ENCODE measurements at regions not wholly inside any gene's neighbourhood (a gene's known extent, or its start where the extent isn't known, plus 50 kb on each side); places are given as distances from the start of the nearest gene placed in this dataset.

GRCh38 chr2:163407296-163407695 is 328.5 kb downstream of the FIGN start:
- no peaks in the 10 kb centered on the region for H3K36me3 ChIP-seq (ENCODE audit: control insufficient read depth, insufficient read depth, low read length)
- no peak for TF ChIP-seq CTCF (conservative IDR thresholded peaks at IDR 0.05)
- WGBS, 2 experiments (ENCODE audit: insufficient coverage in 1 of 2, insufficient read length in 1 of 2): 92 to 99% methylated on average over 3 of the region's 3 CpGs

GRCh38 chr2:163405298-163405697 is 330.5 kb downstream of the FIGN start:
- WGBS, 2 experiments (ENCODE audit: insufficient coverage in 1 of 2, insufficient read length in 1 of 2): 80 to 87% methylated on average over 2 of the region's 2 CpGs

More at GRCh38 chr2:163407296-163407695, 328.5 kb downstream of the FIGN start:
- peaks cover 12% of the 10 kb centered on the region for H3K4me1 ChIP-seq (ENCODE audit: control insufficient read depth, insufficient read depth, low read length)
- no peak overlapping the region for H3K4me3 Mint-ChIP-seq
- no peaks in the 10 kb centered on the region for H3K9me3 ChIP-seq (ENCODE audit: control insufficient read depth, low read length)
- no peaks in the 10 kb centered on the region for H3K27me3 ChIP-seq (ENCODE audit: control insufficient read depth, insufficient read depth, low read length, poor library complexity, severe bottlenecking)
- no peak for DNase-seq
- H3K27me3 Mint-ChIP-seq (ENCODE audit: insufficient read depth): no peaks in the 10 kb centered on the region
- peaks cover 23% of the 10 kb centered on the region for H3K4me1 Mint-ChIP-seq
- no peak overlapping the region for H3K9ac ChIP-seq (ENCODE audit: extremely low read depth, low read length, poor library complexity, severe bottlenecking)
- no peaks in the 10 kb centered on the region for H3K9me3 Mint-ChIP-seq
- no peak overlapping the region for H3K27ac Mint-ChIP-seq
- H3K4me3 ChIP-seq (ENCODE audit: low read length): no peak overlapping the region
- H3K36me3 Mint-ChIP-seq (ENCODE audit: low read depth): no peaks in the 10 kb centered on the region
- H3K27ac ChIP-seq (ENCODE audit: low read depth, low read length): no peak overlapping the region

GRCh38 chr2:163401481-163401880 is 334.3 kb downstream of the FIGN start:
- H3K4me3 ChIP-seq (ENCODE audit: low read length): no peak overlapping the region
- Mint-ChIP-seq H3K27ac (no peak overlapping the region), H3K4me3 (no peak overlapping the region), H3K9me3 (no peaks in the 10 kb centered on the region), H3K27me3 (ENCODE audit: insufficient read depth) (no peaks in the 10 kb centered on the region), H3K4me1 (peaks cover 18% of the 10 kb centered on the region), H3K36me3 (ENCODE audit: low read depth) (no peaks in the 10 kb centered on the region)
- 92 to 100% methylated on average over 2 to 3 of the region's 3 CpGs for WGBS, 2 experiments (ENCODE audit: insufficient coverage in 1 of 2, insufficient read length in 1 of 2)
- H3K4me1 ChIP-seq (ENCODE audit: control insufficient read depth, insufficient read depth, low read length): peaks cover 7% of the 10 kb centered on the region
- no peak overlapping the region for H3K27ac ChIP-seq (ENCODE audit: low read depth, low read length)
- H3K36me3 ChIP-seq (ENCODE audit: control insufficient read depth, insufficient read depth, low read length): no peaks in the 10 kb centered on the region
- DNase-seq: no peak
- no peaks in the 10 kb centered on the region for H3K27me3 ChIP-seq (ENCODE audit: control insufficient read depth, insufficient read depth, low read length, poor library complexity, severe bottlenecking)
- no peak overlapping the region for H3K9ac ChIP-seq (ENCODE audit: extremely low read depth, low read length, poor library complexity, severe bottlenecking)
- TF ChIP-seq CTCF (conservative IDR thresholded peaks at IDR 0.05): no peak
- no peaks in the 10 kb centered on the region for H3K9me3 ChIP-seq (ENCODE audit: control insufficient read depth, low read length)

More at GRCh38 chr2:163405298-163405697, 330.5 kb downstream of the FIGN start:
- H3K9ac ChIP-seq (ENCODE audit: extremely low read depth, low read length, poor library complexity, severe bottlenecking): no peak overlapping the region
- no peaks in the 10 kb centered on the region for H3K27me3 ChIP-seq (ENCODE audit: control insufficient read depth, insufficient read depth, low read length, poor library complexity, severe bottlenecking)
- H3K9me3 ChIP-seq (ENCODE audit: control insufficient read depth, low read length): no peaks in the 10 kb centered on the region
- TF ChIP-seq CTCF (conservative IDR thresholded peaks at IDR 0.05): no peak
- H3K4me1 Mint-ChIP-seq: peaks cover 26% of the 10 kb centered on the region
- H3K9me3 Mint-ChIP-seq: no peaks in the 10 kb centered on the region
- no peaks in the 10 kb centered on the region for H3K36me3 ChIP-seq (ENCODE audit: control insufficient read depth, insufficient read depth, low read length)
- no peak overlapping the region for H3K27ac ChIP-seq (ENCODE audit: low read depth, low read length)
- H3K4me1 ChIP-seq (ENCODE audit: control insufficient read depth, insufficient read depth, low read length): peaks cover 12% of the 10 kb centered on the region
- no peak overlapping the region for H3K4me3 Mint-ChIP-seq
- H3K36me3 Mint-ChIP-seq (ENCODE audit: low read depth): no peaks in the 10 kb centered on the region
- DNase-seq: no peak
- H3K27me3 Mint-ChIP-seq (ENCODE audit: insufficient read depth): no peaks in the 10 kb centered on the region
- no peak overlapping the region for H3K27ac Mint-ChIP-seq
- no peak overlapping the region for H3K4me3 ChIP-seq (ENCODE audit: low read length)

All from endodermal cell (in vitro differentiated cells).